Astrocyte (in vitro differentiated cells and primary cell): ENCODE measurements at regions not wholly inside any gene's neighbourhood (a gene's known extent, or its start where the extent isn't known, plus 50 kb on each side); places are given as distances from the start of the nearest gene placed in this dataset.

ENCODE experiments used
- DNase-seq: peaks from one replicate; pipeline ENCODE4 v3.0.0-alpha.2; 2010; ENCODE audit warnings: low read depth
- FAIRE-seq: peaks from 2 replicates; lab custom pipeline; 2011; peaks lifted over from hg19 to GRCh38; lab: Jason Lieb, UNC
- H2AFZ ChIP-seq: 2 replicates; pipeline ENCODE4 v1.6.0; 2012; ENCODE audit warnings: low read depth, low read length, inconsistent platforms
- H3K27ac ChIP-seq: 2 replicates; pipeline ENCODE4 v1.5.1; 2011; ENCODE audit warnings: low read depth, low read length, inconsistent platforms
- H3K27me3 ChIP-seq: 2 replicates; pipeline ENCODE4 v1.6.0; 2011; ENCODE audit warnings: low read length, inconsistent platforms; ENCODE audit not compliant: insufficient read depth
- H3K36me3 ChIP-seq: 2 replicates; pipeline ENCODE4 v1.5.1; 2011; ENCODE audit warnings: low read length, inconsistent platforms; ENCODE audit not compliant: insufficient read depth
- H3K4me1 ChIP-seq: 2 replicates; pipeline ENCODE4 v1.5.1; 2011; ENCODE audit warnings: low read length, inconsistent platforms; ENCODE audit not compliant: insufficient read depth
- H3K4me2 ChIP-seq: 2 replicates; pipeline ENCODE4 v1.6.0; 2012; ENCODE audit warnings: low read length, inconsistent platforms
- H3K4me3 ChIP-seq: 2 replicates; pipeline ENCODE4 v1.5.1; 2011; ENCODE audit warnings: low read depth, mild to moderate bottlenecking, low read length, inconsistent platforms; ENCODE audit not compliant: insufficient read depth
- H3K79me2 ChIP-seq: 2 replicates; pipeline ENCODE4 v1.6.0; 2012; ENCODE audit warnings: mild to moderate bottlenecking, low read length, inconsistent platforms; ENCODE audit not compliant: insufficient read depth
- H3K9ac ChIP-seq: 2 replicates; pipeline ENCODE4 v1.6.0; 2012; ENCODE audit warnings: mild to moderate bottlenecking, low read length, inconsistent platforms
- H3K9me3 ChIP-seq: 2 replicates; pipeline ENCODE4 v1.5.1; 2012; ENCODE audit warnings: low read depth, mild to moderate bottlenecking, low read length, inconsistent platforms; ENCODE audit not compliant: insufficient read depth
- H4K20me1 ChIP-seq: 2 replicates; pipeline ENCODE4 v1.6.0; 2012; ENCODE audit warnings: low read length, inconsistent platforms; ENCODE audit not compliant: insufficient read depth
- H3K27ac Mint-ChIP-seq: one replicate; pipeline ENCODE4 v1.8.0; 2021; ENCODE audit warnings: mild to moderate bottlenecking, mixed read lengths; ENCODE audit not compliant: unreplicated experiment
- H3K27me3 Mint-ChIP-seq: one replicate; pipeline ENCODE4 v1.8.0; 2021; ENCODE audit warnings: low read depth, mixed read lengths; ENCODE audit not compliant: unreplicated experiment
- H3K36me3 Mint-ChIP-seq: one replicate; pipeline ENCODE4 v1.8.0; 2021; ENCODE audit warnings: low read depth, mixed read lengths; ENCODE audit not compliant: unreplicated experiment
- H3K4me1 Mint-ChIP-seq: one replicate; pipeline ENCODE4 v1.8.0; 2021; ENCODE audit warnings: low read depth, mixed read lengths; ENCODE audit not compliant: unreplicated experiment
- H3K4me3 Mint-ChIP-seq: one replicate; pipeline ENCODE4 v1.8.0; 2021; ENCODE audit warnings: mild to moderate bottlenecking, moderate library complexity, mixed read lengths; ENCODE audit not compliant: unreplicated experiment
- H3K9me3 Mint-ChIP-seq: one replicate; pipeline ENCODE4 v1.8.0; 2021; ENCODE audit warnings: mild to moderate bottlenecking, mixed read lengths; ENCODE audit not compliant: unreplicated experiment
- CTCF ChIP-seq: IDR thresholded peaks from 2 replicates; pipeline ENCODE4 v1.5.1; 2011; ENCODE audit warnings: low read depth, mild to moderate bottlenecking, inconsistent platforms, low read length, moderate library complexity; ENCODE audit not compliant: insufficient read depth
- EZH2 ChIP-seq: IDR thresholded peaks from 2 replicates; pipeline ENCODE4 v1.6.1; 2012; ENCODE audit warnings: mild to moderate bottlenecking, low read length, inconsistent platforms; ENCODE audit not compliant: insufficient read depth

GRCh38 chr16:73747328-73747727 lies 549.3 kb upstream of the PSMD7 start:
- H3K36me3 Mint-ChIP-seq, result no peaks in the 10 kb centered on the region
- no peak overlapping the region for H3K4me3 Mint-ChIP-seq
- no peak overlapping the region for H3K4me3 ChIP-seq
- no peak overlapping the region for H3K4me2 ChIP-seq
- no peaks in the 10 kb centered on the region for H3K27me3 ChIP-seq
- DNase-seq, result no peak
- no peaks in the 10 kb centered on the region for H3K9me3 ChIP-seq
- TF ChIP-seq EZH2 (no peak), CTCF (no peak)
- no peaks in the 10 kb centered on the region for H3K36me3 ChIP-seq
- H3K27me3 Mint-ChIP-seq, result no peaks in the 10 kb centered on the region
- H4K20me1 ChIP-seq, result no peaks in the 10 kb centered on the region
- H3K4me1 Mint-ChIP-seq, result peaks cover 2% of the 10 kb centered on the region
- FAIRE-seq, result no peak
- no peak overlapping the region for H3K27ac ChIP-seq
- H3K4me1 ChIP-seq, result no peaks in the 10 kb centered on the region
- H3K9ac ChIP-seq, result no peak overlapping the region
- H3K79me2 ChIP-seq, result no peaks in the 10 kb centered on the region
- H2AFZ ChIP-seq, result no peak overlapping the region
- H3K9me3 Mint-ChIP-seq, result peaks cover 3% of the 10 kb centered on the region
- H3K27ac Mint-ChIP-seq, result no peak overlapping the region

- H3K4me1 ChIP-seq, result no peaks in the 10 kb centered on the region
- no peak overlapping the region for H3K4me3 Mint-ChIP-seq
- no peaks in the 10 kb centered on the region for H3K36me3 ChIP-seq
- H3K27ac Mint-ChIP-seq, result no peak overlapping the region
- H2AFZ ChIP-seq, result no peak overlapping the region
- no peaks in the 10 kb centered on the region for H3K9me3 ChIP-seq
- H3K27me3 ChIP-seq, result no peaks in the 10 kb centered on the region
- no peaks in the 10 kb centered on the region for H3K36me3 Mint-ChIP-seq
- H3K4me1 Mint-ChIP-seq, result peaks cover 2% of the 10 kb centered on the region
- FAIRE-seq, result no peak
- H3K27ac ChIP-seq, result no peak overlapping the region
- no peak for TF ChIP-seq EZH2
- no peak for TF ChIP-seq CTCF
- H3K79me2 ChIP-seq, result no peaks in the 10 kb centered on the region
- H3K9ac ChIP-seq, result no peak overlapping the region
- H3K4me2 ChIP-seq, result no peak overlapping the region
- no peak overlapping the region for H3K4me3 ChIP-seq
- H4K20me1 ChIP-seq, result no peaks in the 10 kb centered on the region
- no peak for DNase-seq
- peaks cover 3% of the 10 kb centered on the region for H3K9me3 Mint-ChIP-seq
- H3K27me3 Mint-ChIP-seq, result no peaks in the 10 kb centered on the region
Observed at GRCh38 chr16:73746554-73746953, 550.1 kb upstream of the PSMD7 start.

- no peaks in the 10 kb centered on the region for H3K4me1 ChIP-seq
- no peak for DNase-seq
- no peak overlapping the region for H3K9ac ChIP-seq
- H3K9me3 ChIP-seq, result no peaks in the 10 kb centered on the region
- TF ChIP-seq EZH2, result no peak
- no peak for TF ChIP-seq CTCF
- H2AFZ ChIP-seq, result no peak overlapping the region
- no peak overlapping the region for H3K27ac Mint-ChIP-seq
- no peak for FAIRE-seq
- no peaks in the 10 kb centered on the region for H3K9me3 Mint-ChIP-seq
- H3K4me3 Mint-ChIP-seq, result no peak overlapping the region
- H3K4me3 ChIP-seq, result no peak overlapping the region
- no peak overlapping the region for H3K27ac ChIP-seq
- H3K4me1 Mint-ChIP-seq, result peaks cover 13% of the 10 kb centered on the region
- no peaks in the 10 kb centered on the region for H3K27me3 ChIP-seq
- H3K36me3 ChIP-seq, result no peaks in the 10 kb centered on the region
- no peak overlapping the region for H3K4me2 ChIP-seq
- no peaks in the 10 kb centered on the region for H3K79me2 ChIP-seq
- H4K20me1 ChIP-seq, result no peaks in the 10 kb centered on the region
- H3K36me3 Mint-ChIP-seq, result no peaks in the 10 kb centered on the region
- no peaks in the 10 kb centered on the region for H3K27me3 Mint-ChIP-seq
Observed at GRCh38 chr16:73743665-73744496, 552.7 kb upstream of the PSMD7 start.
